BJ (cell line): ENCODE measurements at regions not wholly inside any gene's neighbourhood (a gene's known extent, or its start where the extent isn't known, plus 50 kb on each side); places are given as distances from the start of the nearest gene placed in this dataset.

Source experiments
- CTCF ChIA-PET: fragments of 350-600 bp; formaldehyde crosslinking; extraction: SDS; loops from one replicate; lab custom pipeline; 2021; ENCODE audit warnings: antibody characterized with exemption, inconsistent platforms; lab: Yijun Ruan, JAX
- POLR2A ChIA-PET: fragments of 300-600 bp; sonication (Branson Sonifier 250); formaldehyde crosslinking; extraction: SDS; loops from one replicate; lab custom pipeline; 2021; ENCODE audit warnings: antibody characterized with exemption; lab: Charles Lee
- DNase-seq: peaks from one replicate; pipeline ENCODE4 v3.0.0-alpha.2; 2011; ENCODE audit warnings: low read depth
- H3K27me3 ChIP-seq: 2 replicates; pipeline ENCODE4 v1.6.0; 2011; ENCODE audit warnings: low read length; ENCODE audit not compliant: control insufficient read depth, insufficient read depth
- H3K36me3 ChIP-seq: 2 replicates; pipeline ENCODE4 v1.5.1; 2011; ENCODE audit warnings: low read length; ENCODE audit not compliant: control insufficient read depth, insufficient read depth
- H3K4me3 ChIP-seq: 2 replicates; pipeline ENCODE4 v1.5.1; 2011; ENCODE audit warnings: low read depth, mild to moderate bottlenecking, control low read depth, low read length
- CTCF ChIP-seq: IDR thresholded peaks from 2 replicates; pipeline ENCODE4 v1.5.1; 2011; ENCODE audit warnings: low read depth, mild to moderate bottlenecking, control low read depth, inconsistent platforms, low read length, moderate library complexity; ENCODE audit not compliant: insufficient read depth

GRCh38 chr11:116556483-116556882, 216.3 kb downstream of the BUD13 start:
- POLR2A ChIA-PET, result no interaction called here
- CTCF ChIA-PET, result no interaction called here
- Histone ChIP-seq H3K4me3 (no peak overlapping the region), H3K27me3 (no peaks in the 10 kb centered on the region), H3K36me3 (no peaks in the 10 kb centered on the region)
- DNase-seq, result no peak
- no peak for TF ChIP-seq CTCF

GRCh38 chr11:116553482-116553881, 219.3 kb downstream of the BUD13 start:
- DNase-seq, result no peak
- no peak overlapping the region for H3K4me3 ChIP-seq
- no peak for TF ChIP-seq CTCF
- CTCF ChIA-PET, result interaction anchor here (0.6 kb wide), 1 partner anchor 931 kb away, joined by 5 read pairs; no protein-coding TSS in a partner anchor
- POLR2A ChIA-PET, result no interaction called here
- H3K27me3 ChIP-seq, result no peaks in the 10 kb centered on the region
- no peaks in the 10 kb centered on the region for H3K36me3 ChIP-seq

- no peaks in the 10 kb centered on the region for H3K27me3 ChIP-seq
- TF ChIP-seq CTCF, result no peak
- DNase-seq, result no peak
- H3K4me3 ChIP-seq, result no peak overlapping the region
- H3K36me3 ChIP-seq, result no peaks in the 10 kb centered on the region
- ChIA-PET CTCF (no interaction called here), POLR2A (no interaction called here)
These were observed 221.2 kb downstream of the BUD13 start for GRCh38 chr11:116551576-116551975.

DNA sequence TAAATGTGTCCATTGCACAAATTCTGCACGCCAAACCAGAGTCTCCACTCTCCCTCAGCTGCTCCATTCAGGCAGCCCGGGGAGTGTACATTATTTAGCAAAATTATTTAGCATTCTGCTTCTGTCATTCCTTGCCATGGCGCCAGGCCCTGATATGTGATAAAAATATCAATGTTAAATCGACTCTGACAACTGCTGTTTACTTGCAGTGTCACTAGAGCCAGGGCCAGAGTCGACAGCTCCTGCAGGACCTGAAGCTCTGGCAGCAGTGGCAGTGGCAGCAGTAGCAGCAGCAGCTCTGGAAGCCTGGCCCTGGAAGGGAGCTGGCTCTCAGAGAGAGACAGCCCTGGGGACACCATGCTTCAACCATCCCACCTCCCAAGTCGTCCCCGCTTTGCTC, 224.5 kb downstream of the BUD13 start:
- Histone ChIP-seq H3K27me3 (no peaks in the 10 kb centered on the region), H3K4me3 (no peak overlapping the region), H3K36me3 (no peaks in the 10 kb centered on the region)
- CTCF ChIA-PET, result no interaction called here
- no peak for TF ChIP-seq CTCF
- POLR2A ChIA-PET, result no interaction called here
- no peak for DNase-seq

GRCh38 chr11:116547571-116547970, 225.2 kb downstream of the BUD13 start:
- DNase-seq, result no peak
- Histone ChIP-seq H3K36me3 (no peaks in the 10 kb centered on the region), H3K27me3 (no peaks in the 10 kb centered on the region), H3K4me3 (no peak overlapping the region)
- ChIA-PET CTCF (no interaction called here), POLR2A (no interaction called here)
- no peak for TF ChIP-seq CTCF
